PC-3 (cell line): ENCODE measurements at regions not wholly inside any gene's neighbourhood (a gene's known extent, or its start where the extent isn't known, plus 50 kb on each side); places are given as distances from the start of the nearest gene placed in this dataset.

ENCODE experiments used
- CTCF ChIP-seq: fragments of 300-600 bp; sonication (generic); conservative IDR thresholded peaks from 2 replicates; pipeline ENCODE4 v1.5.1; 2017; ENCODE audit warnings: antibody characterized with exemption, low read depth, mild to moderate bottlenecking, low read length
- EZH2phosphoT487 ChIP-seq: fragments of 300-600 bp; sonication (generic); IDR thresholded peaks from 2 replicates; pipeline ENCODE4 v1.6.1; 2018; ENCODE audit warnings: mild to moderate bottlenecking, antibody characterized with exemption, low read length, borderline replicate concordance

GRCh38 chr21:33968995-33969348 is 53.4 kb upstream of the ATP5PO start:
- TF ChIP-seq CTCF (no peak), EZH2phosphoT487 (no peak)
